ENCODE measurements at regions not wholly inside any gene's neighbourhood (a gene's known extent, or its start where the extent isn't known, plus 50 kb on each side); places are given as distances from the start of the nearest gene placed in this dataset.

GRCh38 chr21:15229390-15229789, 164.6 kb upstream of the NRIP1 start:
- Histone ChIP-seq H4K20me1 (ENCODE audit: control insufficient read depth, insufficient read depth) (no peaks in the 10 kb centered on the region), H3K4me2 (ENCODE audit: control insufficient read depth, insufficient read depth) (no peak overlapping the region), H3K9me3 (replicated peaks; ENCODE audit: control insufficient read depth, insufficient read depth, low read length) (no peaks in the 10 kb centered on the region), H3K36me3 (ENCODE audit: control insufficient read depth in 2 of 2, insufficient read depth in 2 of 2, low read length in 1 of 2) (no peaks in the 10 kb centered on the region), H3K27ac (ENCODE audit: control insufficient read depth, insufficient read depth) (no peak overlapping the region), H3K27me3 (replicated peaks in 1 of 2; ENCODE audit: control insufficient read depth in 2 of 2, insufficient read depth in 2 of 2, low read length in 1 of 2) (no peaks in the 10 kb centered on the region), H2AFZ (ENCODE audit: control insufficient read depth, low read depth, low read length) (no peak overlapping the region), H3K9ac (ENCODE audit: control insufficient read depth, insufficient read depth, low read length) (no peak overlapping the region), H3K79me2 (ENCODE audit: control insufficient read depth, insufficient read depth, low read length) (no peaks in the 10 kb centered on the region), H3K4me1 (ENCODE audit: control insufficient read depth, insufficient read depth, low read length) (no peaks in the 10 kb centered on the region), H3K4me3 (no peak overlapping the region)
- BruUV-seq (replicated peaks): no TSS peak
- ATAC-seq: no peak
- ChIA-PET RAD21 (ENCODE audit: unreplicated experiment) (interaction anchor here (1.4 kb wide), 1 partner anchor 366 kb away, joined by 3 read pairs; no protein-coding TSS in a partner anchor), CTCF (no interaction called here), POLR2A (no interaction called here), SMC1A (ENCODE audit: uncharacterized antibody, unreplicated experiment) (no interaction called here)
- FAIRE-seq: no peak
- intact Hi-C loops (cut with micrococcal nuclease; ENCODE audit: unreplicated experiment): no loop called here
- DNase-seq (ENCODE audit: low read depth, low spot score): no peak
- 11% methylated on average over 4 of the region's 4 CpGs for WGBS (ENCODE audit: insufficient coverage, insufficient replicate concordance, low lambda C conversion rate, missing lambda C conversion rate)
- TF ChIP-seq SMAD5 (IDR thresholded peaks at IDR 0.05; ENCODE audit: low read depth): no peak
- in situ Hi-C loops (cut with MboI): no loop called here

GRCh38 chr21:15233611-15234010, 168.8 kb upstream of the NRIP1 start:
- no peak overlapping the region for H3K4me3 ChIP-seq
- intact Hi-C loops (cut with micrococcal nuclease; ENCODE audit: unreplicated experiment) (no loop called here), in situ Hi-C loops (cut with MboI) (no loop called here)
- TF ChIP-seq ZBTB4 (CRISPR knock-in tag; IDR thresholded peaks at IDR 0.05) (no peak), SUPT20H (IDR thresholded peaks at IDR 0.05; ENCODE audit: borderline replicate concordance, control insufficient read depth, low read depth, low read length) (no peak), CREM (IDR thresholded peaks at IDR 0.05; ENCODE audit: low read depth) (no peak), SKIL (IDR thresholded peaks at IDR 0.05; ENCODE audit: low read depth, poor library complexity, severe bottlenecking) (no peak), EGR1 (IDR thresholded peaks at IDR 0.05; ENCODE audit: borderline replicate concordance in 1 of 2, low read depth in 2 of 2, low read length in 2 of 2) (no peak), RUNX3 (IDR thresholded peaks at IDR 0.05; ENCODE audit: low read length) (no peak), NR2C2 (IDR thresholded peaks at IDR 0.05; ENCODE audit: borderline replicate concordance, control insufficient read depth, insufficient read length, low read depth) (no peak), NFIC (IDR thresholded peaks at IDR 0.05; ENCODE audit: low read depth, low read length) (no peak)
- no TSS peak for BruUV-seq (replicated peaks)
- ChIA-PET RAD21 (ENCODE audit: unreplicated experiment) (no interaction called here), CTCF (interaction anchor here (1.1 kb wide), 1 partner anchor 12 kb away, joined by 3 read pairs; no protein-coding TSS in a partner anchor), POLR2A (no interaction called here), SMC1A (ENCODE audit: uncharacterized antibody, unreplicated experiment) (no interaction called here)
- no peaks in the 10 kb centered on the region for H3K79me2 ChIP-seq (ENCODE audit: control insufficient read depth, insufficient read depth, low read length)
- no peaks in the 10 kb centered on the region for H3K9me3 ChIP-seq (replicated peaks; ENCODE audit: control insufficient read depth, insufficient read depth, low read length)
- no peak overlapping the region for H3K27ac ChIP-seq (ENCODE audit: control insufficient read depth, insufficient read depth)
- no peaks in the 10 kb centered on the region for H3K27me3 ChIP-seq (replicated peaks in 1 of 2; ENCODE audit: control insufficient read depth in 2 of 2, insufficient read depth in 2 of 2, low read length in 1 of 2)
- no peak for FAIRE-seq
- no peak overlapping the region for H3K9ac ChIP-seq (ENCODE audit: control insufficient read depth, insufficient read depth, low read length)
- H2AFZ ChIP-seq (ENCODE audit: control insufficient read depth, low read depth, low read length): no peak overlapping the region
- no peaks in the 10 kb centered on the region for H3K36me3 ChIP-seq (ENCODE audit: control insufficient read depth in 2 of 2, insufficient read depth in 2 of 2, low read length in 1 of 2)
- DNase-seq (ENCODE audit: low read depth, low spot score): no peak
- H3K4me1 ChIP-seq (ENCODE audit: control insufficient read depth, insufficient read depth, low read length): no peaks in the 10 kb centered on the region
- no peak for ATAC-seq
- no peaks in the 10 kb centered on the region for H4K20me1 ChIP-seq (ENCODE audit: control insufficient read depth, insufficient read depth)
- no peak overlapping the region for H3K4me2 ChIP-seq (ENCODE audit: control insufficient read depth, insufficient read depth)
- WGBS (ENCODE audit: insufficient coverage, insufficient replicate concordance, low lambda C conversion rate, missing lambda C conversion rate): 41% methylated on average over 1 of the region's 1 CpG
